GM12878 (cell line): ENCODE measurements at regions not wholly inside any gene's neighbourhood (a gene's known extent, or its start where the extent isn't known, plus 50 kb on each side); places are given as distances from the start of the nearest gene placed in this dataset.

ENCODE experiments used
- FOS ChIP-seq: IDR thresholded peaks from 3 replicates; pipeline ENCODE4 v1.6.1; 2011; ENCODE audit warnings: borderline replicate concordance; ENCODE audit not compliant: insufficient read length; ENCODE audit errors: extremely low read depth
- MEF2A ChIP-seq: IDR thresholded peaks from 2 replicates; pipeline ENCODE4 v1.6.1; 2011; ENCODE audit warnings: low read depth, mild to moderate bottlenecking, low read length, moderate library complexity; ENCODE audit not compliant: insufficient read depth
- TF ChIP-seq, protein P1 (sequence below): IDR thresholded peaks from 2 replicates; pipeline ENCODE4 v1.6.1; 2011; ENCODE audit warnings: low read depth, low read length, improper control_type of control experiment, borderline replicate concordance

GRCh38 chr6:156160007-156160794, 617.0 kb upstream of the ARID1B start:
- TF ChIP-seq FOS = no peak
- no peak for TF ChIP-seq MEF2A
- TF ChIP-seq, protein P1, sequence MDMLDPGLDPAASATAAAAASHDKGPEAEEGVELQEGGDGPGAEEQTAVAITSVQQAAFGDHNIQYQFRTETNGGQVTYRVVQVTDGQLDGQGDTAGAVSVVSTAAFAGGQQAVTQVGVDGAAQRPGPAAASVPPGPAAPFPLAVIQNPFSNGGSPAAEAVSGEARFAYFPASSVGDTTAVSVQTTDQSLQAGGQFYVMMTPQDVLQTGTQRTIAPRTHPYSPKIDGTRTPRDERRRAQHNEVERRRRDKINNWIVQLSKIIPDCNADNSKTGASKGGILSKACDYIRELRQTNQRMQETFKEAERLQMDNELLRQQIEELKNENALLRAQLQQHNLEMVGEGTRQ = no peak
